HL-60 (cell line): ENCODE measurements at regions not wholly inside any gene's neighbourhood (a gene's known extent, or its start where the extent isn't known, plus 50 kb on each side); places are given as distances from the start of the nearest gene placed in this dataset.

ENCODE experiments used
- DNase-seq, 2 experiments: peaks; one replicate each; pipeline ENCODE4 v3.0.0-alpha.2; 2010 to 2020; ENCODE audit warnings: low read depth in 1 of 2, low spot score in 1 of 2
- H3K27ac ChIP-seq: fragments of 250-450 bp; sonication (Bioruptor Pico); replicated peaks from 2 replicates; pipeline ENCODE4 v1.5.1; 2020; ENCODE audit warnings: mild to moderate bottlenecking, moderate library complexity
- H3K27me3 ChIP-seq: fragments of 250-450 bp; sonication (Bioruptor Pico); 2 replicates; pipeline ENCODE4 v1.5.1; 2021; ENCODE audit warnings: mild to moderate bottlenecking, moderate library complexity; ENCODE audit not compliant: insufficient read depth, poor library complexity, severe bottlenecking
- H3K4me3 ChIP-seq: replicated peaks from 2 replicates; pipeline ENCODE4 v1.5.1; 2011; ENCODE audit warnings: mild to moderate bottlenecking, control low read depth, low read length; ENCODE audit not compliant: insufficient read depth
- CTCF ChIP-seq: IDR thresholded peaks from one replicate; pipeline ENCODE4 v1.5.1; 2011; ENCODE audit warnings: low read length, control low read depth, inconsistent platforms; ENCODE audit not compliant: insufficient read depth
- GABPA ChIP-seq: IDR thresholded peaks from 2 replicates; pipeline ENCODE4 v1.6.1; 2012; ENCODE audit warnings: low read depth
- POLR2AphosphoS5 ChIP-seq: IDR thresholded peaks from 2 replicates; pipeline ENCODE4 v1.6.1; 2012; ENCODE audit warnings: low read depth
- REST ChIP-seq: IDR thresholded peaks from 2 replicates; pipeline ENCODE4 v1.6.1; 2012; ENCODE audit warnings: low read depth; ENCODE audit not compliant: insufficient replicate concordance
- SPI1 ChIP-seq: IDR thresholded peaks from 2 replicates; pipeline ENCODE4 v1.6.1; 2012; ENCODE audit warnings: low read depth, mild to moderate bottlenecking, borderline replicate concordance

GRCh38 chr11:112421879-112422278 lies 161.2 kb upstream of the PLET1 start:
- DNase-seq = no peak
- Histone ChIP-seq H3K27me3 (no peaks in the 10 kb centered on the region), H3K27ac (no peak overlapping the region), H3K4me3 (no peak overlapping the region)
- TF ChIP-seq CTCF (no peak), POLR2AphosphoS5 (no peak), REST (no peak)

- Histone ChIP-seq H3K27me3 (no peaks in the 10 kb centered on the region), H3K4me3 (no peak overlapping the region), H3K27ac (no peak overlapping the region)
- TF ChIP-seq GABPA (no peak), CTCF (no peak), POLR2AphosphoS5 (no peak), REST (no peak), SPI1 (no peak)
- no peak for DNase-seq
Observed at GRCh38 chr11:112425121-112425520, 164.5 kb upstream of the PLET1 start.

GRCh38 chr11:112437096-112437495 lies 176.4 kb upstream of the PLET1 start:
- TF ChIP-seq GABPA = no peak
- no peak for TF ChIP-seq SPI1
- TF ChIP-seq REST = no peak
- TF ChIP-seq POLR2AphosphoS5 = no peak
- TF ChIP-seq CTCF = no peak
- Histone ChIP-seq H3K27me3 (peaks cover 3% of the 10 kb centered on the region), H3K4me3 (no peak overlapping the region), H3K27ac (no peak overlapping the region)
- no peak for DNase-seq
